Skeletal muscle tissue (tissue), 4 donors: ENCODE measurements at regions not wholly inside any gene's neighbourhood (a gene's known extent, or its start where the extent isn't known, plus 50 kb on each side); places are given as distances from the start of the nearest gene placed in this dataset. TPM values are rescaled to one million over a fixed set of nuclear protein-coding genes. Genes with fewer than 3 reads are reported as not detected.

Experiments
- H3K27ac ChIP-seq: one replicate; pipeline ENCODE4 v1.7.0; 2013; ENCODE audit warnings: mild to moderate bottlenecking, low read depth, low read length, inconsistent platforms
- H3K27me3 ChIP-seq, 3 donors: one replicate each; pipeline ENCODE4 v1.7.0; 2013; ENCODE audit warnings: low read length in 3 of 3; ENCODE audit not compliant: control insufficient read depth in 3 of 3, insufficient read depth in 3 of 3
- H3K36me3 ChIP-seq, 3 donors: one replicate each; pipeline ENCODE4 v1.7.0; 2013; ENCODE audit warnings: low read length in 3 of 3; ENCODE audit not compliant: control insufficient read depth in 3 of 3, insufficient read depth in 3 of 3
- H3K4me1 ChIP-seq, 3 donors: one replicate each; pipeline ENCODE4 v1.7.0; 2013; ENCODE audit warnings: low read length in 3 of 3, mild to moderate bottlenecking in 3 of 3; ENCODE audit not compliant: control insufficient read depth in 3 of 3, insufficient read depth in 3 of 3
- H3K4me3 ChIP-seq, 3 donors: one replicate each; pipeline ENCODE4 v1.7.0; 2013; ENCODE audit warnings: low read length in 3 of 3
- H3K9ac ChIP-seq, 3 donors: one replicate each; pipeline ENCODE4 v1.7.0; 2013; ENCODE audit warnings: low read length in 3 of 3, mild to moderate bottlenecking in 3 of 3, moderate library complexity in 2 of 3, low read depth in 1 of 3
- H3K9me3 ChIP-seq, 3 donors: one replicate each; pipeline ENCODE4 v1.7.0; 2013; ENCODE audit warnings: low read length in 3 of 3; ENCODE audit not compliant: control insufficient read depth in 3 of 3
- small RNA-seq: library from RNA; depleted of rRNA; stranded (forward); fragments of <200 nt; gene quantifications from one replicate; pipeline ENCODE3, GENCODE V24; 2014
- donor health status: Osteomylitis.

DNA sequence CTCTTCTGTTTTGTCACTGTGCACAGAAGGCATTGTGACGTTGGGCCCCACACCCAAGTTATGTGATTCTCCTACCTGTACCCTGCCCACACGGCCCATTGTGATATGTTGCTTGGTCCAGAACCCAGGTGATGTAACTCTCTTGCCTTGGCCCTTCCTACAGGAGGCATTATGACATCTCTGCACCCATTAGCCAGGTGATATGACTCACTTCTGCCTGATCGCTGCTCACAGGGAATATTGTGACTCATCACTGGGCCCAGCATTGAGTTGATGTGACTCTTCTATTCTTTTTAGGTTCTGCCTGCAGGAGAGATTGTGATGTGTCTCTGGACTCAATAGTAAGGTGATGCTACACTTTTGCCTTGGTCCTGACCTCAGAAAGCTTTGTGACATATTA is 65.4 kb upstream of the ZNF91 start:
- Histone ChIP-seq H3K4me3 (no peak overlapping the region), H3K27me3 (no peaks in the 10 kb centered on the region), H3K9me3 (peaks cover 0 to 3% (median 2%) of the 10 kb centered on the region in 3 donors), H3K27ac (no peak overlapping the region), H3K36me3 (no peaks in the 10 kb centered on the region), H3K9ac (no peak overlapping the region), H3K4me1 (no peaks in the 10 kb centered on the region)

Small RNAs in the stretch of these regions (small RNA-seq; reads per million reads assigned to genes)
- gene RPS27P29: not detected
